ENCODE measurements at regions not wholly inside any gene's neighbourhood (a gene's known extent, or its start where the extent isn't known, plus 50 kb on each side); places are given as distances from the start of the nearest gene placed in this dataset.

DNA sequence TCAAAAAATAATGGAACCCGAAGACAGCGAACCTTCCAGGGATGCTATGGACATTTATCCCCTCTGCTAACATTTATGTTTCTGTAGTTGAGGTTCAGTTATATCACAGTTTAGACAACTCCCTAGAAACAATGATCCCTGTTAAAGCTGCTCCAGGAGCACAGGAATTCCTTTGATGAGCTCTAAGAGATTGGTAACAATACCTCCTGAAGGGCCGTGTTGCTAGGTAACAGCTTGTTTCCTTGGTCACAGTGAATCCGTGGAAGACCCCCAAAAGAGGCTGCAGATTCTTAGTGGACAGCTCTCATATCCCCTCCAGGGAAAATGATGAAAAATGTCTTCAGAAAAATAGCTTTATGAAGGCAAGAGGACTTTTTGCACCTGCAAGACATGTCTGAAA is 160.2 kb downstream of the SERPINI1 start:
- TF ChIP-seq, protein P1, sequence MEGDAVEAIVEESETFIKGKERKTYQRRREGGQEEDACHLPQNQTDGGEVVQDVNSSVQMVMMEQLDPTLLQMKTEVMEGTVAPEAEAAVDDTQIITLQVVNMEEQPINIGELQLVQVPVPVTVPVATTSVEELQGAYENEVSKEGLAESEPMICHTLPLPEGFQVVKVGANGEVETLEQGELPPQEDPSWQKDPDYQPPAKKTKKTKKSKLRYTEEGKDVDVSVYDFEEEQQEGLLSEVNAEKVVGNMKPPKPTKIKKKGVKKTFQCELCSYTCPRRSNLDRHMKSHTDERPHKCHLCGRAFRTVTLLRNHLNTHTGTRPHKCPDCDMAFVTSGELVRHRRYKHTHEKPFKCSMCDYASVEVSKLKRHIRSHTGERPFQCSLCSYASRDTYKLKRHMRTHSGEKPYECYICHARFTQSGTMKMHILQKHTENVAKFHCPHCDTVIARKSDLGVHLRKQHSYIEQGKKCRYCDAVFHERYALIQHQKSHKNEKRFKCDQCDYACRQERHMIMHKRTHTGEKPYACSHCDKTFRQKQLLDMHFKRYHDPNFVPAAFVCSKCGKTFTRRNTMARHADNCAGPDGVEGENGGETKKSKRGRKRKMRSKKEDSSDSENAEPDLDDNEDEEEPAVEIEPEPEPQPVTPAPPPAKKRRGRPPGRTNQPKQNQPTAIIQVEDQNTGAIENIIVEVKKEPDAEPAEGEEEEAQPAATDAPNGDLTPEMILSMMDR (IDR thresholded peaks at IDR 0.05; ENCODE audit: low read length) = no peak
- TF ChIP-seq EZH2 (optimal IDR thresholded peaks at IDR 0.05; ENCODE audit: low read depth, low read length) = no peak
